Sigmoid colon (tissue), 4 donors: ENCODE measurements at regions not wholly inside any gene's neighbourhood (a gene's known extent, or its start where the extent isn't known, plus 50 kb on each side); places are given as distances from the start of the nearest gene placed in this dataset.

Experiments used
- EP300 ChIP-seq, 4 donors: sonication (generic); formaldehyde crosslinking; IDR thresholded peaks; one replicate each; pipeline ENCODE4 v1.6.1; 2017; ENCODE audit warnings: antibody characterized with exemption in 4 of 4
- POLR2A ChIP-seq, 2 donors: fragments of 450-650 bp; IDR thresholded peaks; one replicate each; pipeline ENCODE4 v1.6.1; 2016; ENCODE audit warnings: antibody characterized with exemption in 2 of 2, mild to moderate bottlenecking in 2 of 2, moderate library complexity in 2 of 2
- POLR2AphosphoS5 ChIP-seq, 4 donors: sonication (generic); formaldehyde crosslinking; IDR thresholded peaks; one replicate each; pipeline ENCODE4 v1.6.1; 2017; ENCODE audit warnings: antibody characterized with exemption in 4 of 4
- TF ChIP-seq, protein P1 (sequence below), 4 experiments: fragments of 450-650 bp in 3 of 4; fragments of 200-600 bp in 1 of 4; IDR thresholded peaks; one replicate each; pipeline ENCODE4 v1.5.1; 2016 to 2019; ENCODE audit warnings: antibody characterized with exemption in 4 of 4, mild to moderate bottlenecking in 3 of 4, moderate library complexity in 2 of 4

DNA sequence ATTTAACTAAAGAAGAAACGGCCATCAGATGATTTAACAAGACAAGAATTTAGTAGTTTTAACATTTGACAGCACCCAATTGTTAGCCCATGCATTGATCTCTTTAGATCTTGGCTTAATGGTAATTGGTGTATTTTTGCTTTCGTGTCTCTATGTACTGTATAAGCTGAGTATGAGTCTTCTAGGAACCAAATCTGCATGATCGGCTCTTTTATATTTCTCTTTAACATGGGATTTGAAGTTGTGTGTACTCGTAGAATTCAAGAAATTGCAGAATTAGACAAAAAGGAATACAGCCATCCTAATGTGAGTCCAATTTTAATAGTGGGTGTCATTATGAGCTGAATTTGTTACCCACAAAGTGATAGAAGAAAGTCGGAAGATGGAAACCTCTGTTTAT lies 438.9 kb upstream of the WWC1 start:
- TF ChIP-seq POLR2A (IDR thresholded peaks at IDR 0.05) (no peak), EP300 (IDR thresholded peaks at IDR 0.05) (no peak), POLR2AphosphoS5 (IDR thresholded peaks at IDR 0.05) (no peak)
- TF ChIP-seq, protein P1, sequence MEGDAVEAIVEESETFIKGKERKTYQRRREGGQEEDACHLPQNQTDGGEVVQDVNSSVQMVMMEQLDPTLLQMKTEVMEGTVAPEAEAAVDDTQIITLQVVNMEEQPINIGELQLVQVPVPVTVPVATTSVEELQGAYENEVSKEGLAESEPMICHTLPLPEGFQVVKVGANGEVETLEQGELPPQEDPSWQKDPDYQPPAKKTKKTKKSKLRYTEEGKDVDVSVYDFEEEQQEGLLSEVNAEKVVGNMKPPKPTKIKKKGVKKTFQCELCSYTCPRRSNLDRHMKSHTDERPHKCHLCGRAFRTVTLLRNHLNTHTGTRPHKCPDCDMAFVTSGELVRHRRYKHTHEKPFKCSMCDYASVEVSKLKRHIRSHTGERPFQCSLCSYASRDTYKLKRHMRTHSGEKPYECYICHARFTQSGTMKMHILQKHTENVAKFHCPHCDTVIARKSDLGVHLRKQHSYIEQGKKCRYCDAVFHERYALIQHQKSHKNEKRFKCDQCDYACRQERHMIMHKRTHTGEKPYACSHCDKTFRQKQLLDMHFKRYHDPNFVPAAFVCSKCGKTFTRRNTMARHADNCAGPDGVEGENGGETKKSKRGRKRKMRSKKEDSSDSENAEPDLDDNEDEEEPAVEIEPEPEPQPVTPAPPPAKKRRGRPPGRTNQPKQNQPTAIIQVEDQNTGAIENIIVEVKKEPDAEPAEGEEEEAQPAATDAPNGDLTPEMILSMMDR (IDR thresholded peaks at IDR 0.05) = no peak
